Fibroblast of lung (primary cell): ENCODE measurements at regions not wholly inside any gene's neighbourhood (a gene's known extent, or its start where the extent isn't known, plus 50 kb on each side); places are given as distances from the start of the nearest gene placed in this dataset.

Experiments used
- EZH2 ChIP-seq: IDR thresholded peaks from 2 replicates; pipeline ENCODE4 v1.5.1; 2012; ENCODE audit warnings: low read length, control low read depth, mild to moderate bottlenecking; ENCODE audit errors: missing control alignments
- TF ChIP-seq, protein P1 (sequence below), 2 donors: IDR thresholded peaks in 1 of 2; conservative IDR thresholded peaks in 1 of 2; 1 replicate in 1 of 2; 2 replicates in 1 of 2; pipeline ENCODE4 v1.5.1; 2011 to 2012; ENCODE audit warnings: low read length in 2 of 2, control low read depth in 1 of 2, inconsistent platforms in 1 of 2, low read depth in 1 of 2, mild to moderate bottlenecking in 1 of 2

DNA sequence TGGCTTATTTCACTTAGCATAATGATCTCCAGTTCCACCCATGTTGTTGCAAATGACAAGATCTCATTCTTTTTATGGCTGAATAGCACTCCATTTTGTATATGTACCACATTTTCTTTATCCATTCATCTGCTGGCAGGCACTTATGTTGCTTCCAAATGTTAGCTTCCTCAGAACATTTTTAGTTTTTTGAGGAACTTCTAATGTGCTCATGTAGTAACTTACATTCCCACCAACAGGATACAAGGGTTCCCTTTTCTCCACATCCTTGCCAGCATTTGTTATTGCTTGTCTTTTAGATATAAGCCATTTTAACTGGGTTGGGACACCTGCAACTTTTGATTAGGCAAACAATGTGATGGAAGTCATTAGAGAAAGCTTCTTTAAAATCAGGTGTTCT, 454.2 kb downstream of the NLGN4X start:
- TF ChIP-seq, protein P1, sequence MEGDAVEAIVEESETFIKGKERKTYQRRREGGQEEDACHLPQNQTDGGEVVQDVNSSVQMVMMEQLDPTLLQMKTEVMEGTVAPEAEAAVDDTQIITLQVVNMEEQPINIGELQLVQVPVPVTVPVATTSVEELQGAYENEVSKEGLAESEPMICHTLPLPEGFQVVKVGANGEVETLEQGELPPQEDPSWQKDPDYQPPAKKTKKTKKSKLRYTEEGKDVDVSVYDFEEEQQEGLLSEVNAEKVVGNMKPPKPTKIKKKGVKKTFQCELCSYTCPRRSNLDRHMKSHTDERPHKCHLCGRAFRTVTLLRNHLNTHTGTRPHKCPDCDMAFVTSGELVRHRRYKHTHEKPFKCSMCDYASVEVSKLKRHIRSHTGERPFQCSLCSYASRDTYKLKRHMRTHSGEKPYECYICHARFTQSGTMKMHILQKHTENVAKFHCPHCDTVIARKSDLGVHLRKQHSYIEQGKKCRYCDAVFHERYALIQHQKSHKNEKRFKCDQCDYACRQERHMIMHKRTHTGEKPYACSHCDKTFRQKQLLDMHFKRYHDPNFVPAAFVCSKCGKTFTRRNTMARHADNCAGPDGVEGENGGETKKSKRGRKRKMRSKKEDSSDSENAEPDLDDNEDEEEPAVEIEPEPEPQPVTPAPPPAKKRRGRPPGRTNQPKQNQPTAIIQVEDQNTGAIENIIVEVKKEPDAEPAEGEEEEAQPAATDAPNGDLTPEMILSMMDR (conservative IDR thresholded peaks at IDR 0.05 in 1 of 2, IDR thresholded peaks at IDR 0.05 in 1 of 2; ENCODE audit: low read depth in 1 of 2, low read length in 2 of 2) = no peak
- no peak for TF ChIP-seq EZH2
